Endothelial cell of umbilical vein (primary cell): ENCODE measurements at regions not wholly inside any gene's neighbourhood (a gene's known extent, or its start where the extent isn't known, plus 50 kb on each side); places are given as distances from the start of the nearest gene placed in this dataset.

ENCODE experiments used
- BruUV-seq: library from RNA; stranded (reverse); fragments of 400-500 nt; replicated peaks from 2 replicates; lab custom pipeline; 2021; lab: Mats Ljungman, UMichigan
- CTCF ChIA-PET: fragments of 300-600, 350-600 bp; sonication (Branson Sonifier 250); formaldehyde crosslinking; loops from one replicate; lab custom pipeline; 2021; ENCODE audit warnings: antibody characterized with exemption, inconsistent platforms; lab: Charles Lee
- POLR2A ChIA-PET: fragments of 300-600, 350-600 bp; sonication (Branson Sonifier 250); formaldehyde crosslinking; loops from one replicate; lab custom pipeline; 2021; ENCODE audit warnings: antibody characterized with exemption, inconsistent platforms; lab: Charles Lee
- DNase-seq: peaks from one replicate; pipeline ENCODE4 v3.0.0-alpha.2; 2011; ENCODE audit warnings: low read depth, low spot score
- FAIRE-seq: peaks from 2 replicates; lab custom pipeline; 2011; peaks lifted over from hg19 to GRCh38; lab: Jason Lieb, UNC
- H2AFZ ChIP-seq: 2 replicates; pipeline ENCODE4 v1.6.0; 2012; ENCODE audit warnings: low read depth, low read length, control low read depth, inconsistent platforms
- H3K27ac ChIP-seq: 2 replicates; pipeline ENCODE4 v1.5.1; 2011; ENCODE audit warnings: low read depth, mild to moderate bottlenecking, control low read depth, low read length, moderate library complexity; ENCODE audit not compliant: insufficient read depth
- H3K27me3 ChIP-seq, 2 experiments: 2 replicates each; pipeline versions ENCODE4 v1.6.0 to v1.6.1; 2011; ENCODE audit warnings: low read length in 2 of 2, mixed read lengths in 1 of 2; ENCODE audit not compliant: control insufficient read depth in 2 of 2, insufficient read depth in 2 of 2
- H3K36me3 ChIP-seq, 2 experiments: 2 replicates in 1 of 2; 3 replicates in 1 of 2; pipeline ENCODE4 v1.5.1; 2011; ENCODE audit warnings: low read length in 2 of 2, mild to moderate bottlenecking in 1 of 2, moderate library complexity in 1 of 2; ENCODE audit not compliant: control insufficient read depth in 2 of 2, insufficient read depth in 2 of 2; ENCODE audit errors: extremely low read depth in 1 of 2
- H3K4me1 ChIP-seq: 3 replicates; pipeline ENCODE4 v1.5.1; 2011; ENCODE audit warnings: mild to moderate bottlenecking, low read length; ENCODE audit not compliant: control insufficient read depth, insufficient read depth; ENCODE audit errors: extremely low read depth
- H3K4me2 ChIP-seq: 2 replicates; pipeline ENCODE4 v1.6.1; 2011; ENCODE audit warnings: low read length, control low read depth, mixed read lengths; ENCODE audit not compliant: insufficient read depth
- H3K4me3 ChIP-seq, 3 experiments: fragments of 200-600 bp in 1 of 3; sonication (generic), shearing (Covaris generic) in 1 of 3; replicated peaks in 1 of 3; 2 replicates each; pipeline ENCODE4 v1.5.1; 2011 to 2016; ENCODE audit warnings: control low read depth in 3 of 3, low read length in 3 of 3, mild to moderate bottlenecking in 2 of 3, inconsistent platforms in 1 of 3, low read depth in 1 of 3, moderate library complexity in 1 of 3; ENCODE audit not compliant: insufficient read depth in 1 of 3
- H3K79me2 ChIP-seq: 2 replicates; pipeline ENCODE4 v1.6.0; 2012; ENCODE audit warnings: low read length, inconsistent platforms; ENCODE audit not compliant: control insufficient read depth, insufficient read depth
- H3K9ac ChIP-seq: replicated peaks from 2 replicates; pipeline ENCODE3; 2011; ENCODE audit warnings: low read length, control low read depth; ENCODE audit not compliant: insufficient read depth; ENCODE audit errors: extremely low read depth
- H3K9me1 ChIP-seq: replicated peaks from 3 replicates; pipeline ENCODE4 v1.6.0; 2011; ENCODE audit warnings: mild to moderate bottlenecking, low read length; ENCODE audit not compliant: control insufficient read depth, insufficient read depth; ENCODE audit errors: extremely low read depth
- H3K9me3 ChIP-seq: replicated peaks from 2 replicates; pipeline ENCODE4 v1.5.1; 2012; ENCODE audit warnings: low read length, inconsistent platforms; ENCODE audit not compliant: control insufficient read depth, insufficient read depth
- H4K20me1 ChIP-seq: replicated peaks from 2 replicates; pipeline ENCODE3; 2011; ENCODE audit warnings: mild to moderate bottlenecking, low read length; ENCODE audit not compliant: control insufficient read depth, insufficient read depth; ENCODE audit errors: extremely low read depth
- EZH2 ChIP-seq: IDR thresholded peaks from 2 replicates; pipeline ENCODE4 v1.6.1; 2012; ENCODE audit warnings: borderline replicate concordance, low read depth, mild to moderate bottlenecking, moderate library complexity, low read length, inconsistent platforms; ENCODE audit not compliant: severe bottlenecking
- FOS ChIP-seq: IDR thresholded peaks from 2 replicates; pipeline ENCODE4 v1.6.1; 2011; ENCODE audit warnings: mild to moderate bottlenecking, low read length, moderate library complexity, borderline replicate concordance; ENCODE audit not compliant: insufficient read depth
- GATA2 ChIP-seq: IDR thresholded peaks from 2 replicates; pipeline ENCODE4 v1.7.0; 2011; ENCODE audit warnings: low read depth, mild to moderate bottlenecking, moderate library complexity, mixed read lengths, low read length; ENCODE audit not compliant: insufficient read length, insufficient read depth
- JUN ChIP-seq: IDR thresholded peaks from 2 replicates; pipeline ENCODE4 v1.6.1; 2011; ENCODE audit warnings: borderline replicate concordance, low read depth; ENCODE audit not compliant: insufficient read length, insufficient read depth
- MYC ChIP-seq: IDR thresholded peaks from one replicate; pipeline ENCODE4 v1.6.1; 2011; ENCODE audit warnings: mild to moderate bottlenecking, low read depth, low read length
- POLR2A ChIP-seq: IDR thresholded peaks from 2 replicates; pipeline ENCODE4 v1.6.1; 2012; ENCODE audit warnings: low read depth, mild to moderate bottlenecking, control low read depth, low read length
- POLR2AphosphoS5 ChIP-seq: IDR thresholded peaks from 2 replicates; pipeline ENCODE4 v1.6.1; 2012; ENCODE audit warnings: low read depth, mild to moderate bottlenecking, control low read depth, low read length, moderate library complexity; ENCODE audit not compliant: insufficient read depth
- dilution Hi-C: fragments of 300-500 bp; cut with MboI; formaldehyde crosslinking; loops from one replicate; pipeline ENCODE4 v1.15.0; 2019; ENCODE audit warnings: low sequenced_read_pairs; ENCODE audit not compliant: extremely low pct_ligation_motif_present
- intact Hi-C: fragments of 100-400 bp; cut with micrococcal nuclease; formaldehyde crosslinking; loops from one replicate; pipeline ENCODE4 v1.10.0; 2022
- TF ChIP-seq, protein P1 (sequence below), 2 donors: IDR thresholded peaks; 1 replicate in 1 of 2; 2 replicates in 1 of 2; pipeline ENCODE4 v1.5.1; 2011; ENCODE audit warnings: low read length in 2 of 2, mild to moderate bottlenecking in 2 of 2, moderate library complexity in 2 of 2, control low read depth in 1 of 2, inconsistent platforms in 1 of 2, low read depth in 1 of 2; ENCODE audit not compliant: insufficient read depth in 1 of 2; ENCODE audit errors: extremely low read depth in 1 of 2
- TF ChIP-seq, protein P2 (sequence below): IDR thresholded peaks from 2 replicates; pipeline ENCODE4 v1.6.1; 2011; ENCODE audit not compliant: insufficient read depth, insufficient read length

DNA sequence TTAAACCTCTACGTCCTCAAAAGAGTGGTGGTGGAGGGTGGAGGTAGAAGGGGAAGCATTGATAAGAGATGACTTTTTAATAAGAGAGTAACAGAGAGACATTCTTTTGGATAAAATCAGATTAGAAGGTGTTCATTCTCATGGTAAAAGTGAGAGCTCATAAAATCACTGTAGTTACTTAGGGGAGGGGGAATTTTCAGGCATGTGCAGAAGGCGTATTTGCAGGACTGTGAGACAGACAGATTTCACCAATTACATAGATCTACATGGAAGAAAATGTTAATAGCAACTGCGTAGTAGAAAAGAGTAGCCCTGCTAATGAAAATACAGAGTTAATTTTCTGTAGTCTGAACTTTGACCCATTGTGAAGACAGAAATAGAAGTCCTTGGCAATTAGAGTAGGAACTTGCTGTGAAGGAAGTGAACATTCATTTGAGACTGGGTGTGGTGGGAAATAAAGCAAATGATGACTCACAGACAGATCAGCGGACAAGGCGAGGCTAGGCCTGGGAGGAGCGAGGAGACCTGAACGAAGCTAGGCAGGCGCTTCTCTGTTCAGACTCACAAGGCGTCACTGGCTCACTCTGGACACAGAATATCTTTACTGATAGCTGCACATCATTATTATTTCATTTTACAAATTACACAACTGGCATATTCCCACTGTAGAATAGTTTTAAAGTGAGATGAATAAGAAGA, 57.2 kb upstream of the FAM9C start:
- Histone ChIP-seq H3K4me3 (no peak overlapping the region), H3K36me3 (no peaks in the 10 kb centered on the region), H3K9me1 (no peaks in the 10 kb centered on the region), H3K9ac (peak overlapping the region; percentile 56), H4K20me1 (no peaks in the 10 kb centered on the region), H3K9me3 (no peaks in the 10 kb centered on the region), H3K4me2 (peak overlapping the region; percentile 29), H2AFZ (no peak overlapping the region), H3K4me1 (peaks cover 49% of the 10 kb centered on the region), H3K27me3 (no peaks in the 10 kb centered on the region), H3K79me2 (no peaks in the 10 kb centered on the region), H3K27ac (peak overlapping the region; percentile 80)
- CTCF ChIA-PET, result interaction anchor here (0.6 to 1.3 kb wide), 4 partner anchors 23 to 541 kb away, joined by 3 to 5 read pairs (median 4); no protein-coding TSS in a partner anchor
- peak; percentile 90 for DNase-seq
- BruUV-seq, result TSS peak; percentile 57
- POLR2A ChIA-PET, result interaction anchor here (0.7 kb wide), 1 partner anchor 12 kb away, joined by 3 read pairs; no protein-coding TSS in a partner anchor
- FAIRE-seq, result peak; percentile 97
- dilution Hi-C loops (no loop called here), intact Hi-C loops (loop anchor here (1.0 to 5.0 kb wide), 7 partner anchors 9 to 386 kb away; no protein-coding TSS in a partner anchor)
- peak; percentile 82 for TF ChIP-seq JUN
- peak; percentile 27 for TF ChIP-seq GATA2
- no peak for TF ChIP-seq MYC
- no peak for TF ChIP-seq EZH2
- no peak for TF ChIP-seq POLR2A
- peak; percentile 96 for TF ChIP-seq FOS
- TF ChIP-seq, protein P1, sequence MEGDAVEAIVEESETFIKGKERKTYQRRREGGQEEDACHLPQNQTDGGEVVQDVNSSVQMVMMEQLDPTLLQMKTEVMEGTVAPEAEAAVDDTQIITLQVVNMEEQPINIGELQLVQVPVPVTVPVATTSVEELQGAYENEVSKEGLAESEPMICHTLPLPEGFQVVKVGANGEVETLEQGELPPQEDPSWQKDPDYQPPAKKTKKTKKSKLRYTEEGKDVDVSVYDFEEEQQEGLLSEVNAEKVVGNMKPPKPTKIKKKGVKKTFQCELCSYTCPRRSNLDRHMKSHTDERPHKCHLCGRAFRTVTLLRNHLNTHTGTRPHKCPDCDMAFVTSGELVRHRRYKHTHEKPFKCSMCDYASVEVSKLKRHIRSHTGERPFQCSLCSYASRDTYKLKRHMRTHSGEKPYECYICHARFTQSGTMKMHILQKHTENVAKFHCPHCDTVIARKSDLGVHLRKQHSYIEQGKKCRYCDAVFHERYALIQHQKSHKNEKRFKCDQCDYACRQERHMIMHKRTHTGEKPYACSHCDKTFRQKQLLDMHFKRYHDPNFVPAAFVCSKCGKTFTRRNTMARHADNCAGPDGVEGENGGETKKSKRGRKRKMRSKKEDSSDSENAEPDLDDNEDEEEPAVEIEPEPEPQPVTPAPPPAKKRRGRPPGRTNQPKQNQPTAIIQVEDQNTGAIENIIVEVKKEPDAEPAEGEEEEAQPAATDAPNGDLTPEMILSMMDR (IDR thresholded peaks at IDR 0.05; ENCODE audit: extremely low read depth in 1 of 2, insufficient read depth in 1 of 2, low read depth in 1 of 2, low read length in 2 of 2), result no peak
- peak; percentile 52 for TF ChIP-seq POLR2AphosphoS5
- TF ChIP-seq, protein P2, sequence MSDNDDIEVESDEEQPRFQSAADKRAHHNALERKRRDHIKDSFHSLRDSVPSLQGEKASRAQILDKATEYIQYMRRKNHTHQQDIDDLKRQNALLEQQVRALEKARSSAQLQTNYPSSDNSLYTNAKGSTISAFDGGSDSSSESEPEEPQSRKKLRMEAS, result no peak
